Stimulated activated CD8-positive, alpha-beta memory T cell treated with anti-CD3 and anti-CD28 coated beads, Interleukin-12 subunit alpha, Interleukin-12 subunit beta, amount 100 ng/mL, for 4 hours (primary cell): ENCODE measurements at regions not wholly inside any gene's neighbourhood (a gene's known extent, or its start where the extent isn't known, plus 50 kb on each side); places are given as distances from the start of the nearest gene placed in this dataset.
"Not testable (repeated sequence)": the region's sequence is repeated elsewhere in the genome, so short reads cannot be mapped to it uniquely, and the experiment has no call there.

Experiments
- DNase-seq: peaks from one replicate; pipeline ENCODE4 v3.0.0-alpha.2; 2020; ENCODE audit warnings: low read depth

DNA sequence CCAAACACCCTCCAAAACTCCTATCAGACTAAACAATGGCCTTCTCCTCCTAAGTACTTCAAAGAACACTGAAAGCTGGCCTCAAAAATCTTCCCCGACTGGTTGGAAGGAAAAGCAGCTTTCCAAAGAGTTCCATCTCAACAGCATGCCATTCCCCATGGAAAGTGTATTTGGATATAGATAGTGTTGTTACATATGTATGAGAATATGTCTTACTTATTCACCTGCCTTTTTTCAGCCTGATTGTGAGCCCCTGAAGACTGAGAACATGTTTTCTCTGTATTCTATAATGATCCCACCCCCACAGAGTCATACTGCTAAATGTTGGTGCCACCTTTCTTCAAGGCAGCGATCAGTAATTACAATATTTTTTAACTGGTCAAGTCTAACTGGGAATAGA is 185.4 kb upstream of the G2E3 start:
- DNase-seq = no peak

DNA sequence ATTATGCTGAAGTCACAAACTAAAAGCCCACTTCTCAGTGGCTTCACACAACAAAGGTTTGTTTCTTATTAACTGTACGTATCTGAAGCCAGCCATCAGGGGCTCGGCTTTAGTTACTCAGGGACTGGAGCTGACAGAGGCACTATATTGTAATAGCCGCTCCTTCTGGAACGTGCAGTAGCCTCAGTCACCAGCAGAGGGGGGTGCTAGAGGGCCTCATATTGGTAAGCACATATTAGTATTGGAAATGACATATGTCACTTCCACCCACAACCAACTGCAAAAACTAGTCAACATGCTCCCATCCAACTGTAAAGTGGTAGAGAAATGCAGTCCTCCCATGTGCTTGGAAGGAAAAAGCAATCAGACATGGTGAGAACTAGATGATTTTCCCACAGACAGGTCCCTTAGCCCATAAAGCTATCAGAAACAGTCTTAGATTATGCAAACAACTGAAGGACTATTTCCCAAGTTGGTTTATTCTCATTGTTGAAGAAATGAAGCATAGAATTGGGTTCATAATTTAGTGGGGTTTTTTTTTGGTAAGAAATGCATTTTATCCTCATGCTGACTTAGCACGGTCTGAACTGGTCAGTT is 183.6 kb upstream of the G2E3 start:
- DNase-seq = peak; percentile 1

DNA sequence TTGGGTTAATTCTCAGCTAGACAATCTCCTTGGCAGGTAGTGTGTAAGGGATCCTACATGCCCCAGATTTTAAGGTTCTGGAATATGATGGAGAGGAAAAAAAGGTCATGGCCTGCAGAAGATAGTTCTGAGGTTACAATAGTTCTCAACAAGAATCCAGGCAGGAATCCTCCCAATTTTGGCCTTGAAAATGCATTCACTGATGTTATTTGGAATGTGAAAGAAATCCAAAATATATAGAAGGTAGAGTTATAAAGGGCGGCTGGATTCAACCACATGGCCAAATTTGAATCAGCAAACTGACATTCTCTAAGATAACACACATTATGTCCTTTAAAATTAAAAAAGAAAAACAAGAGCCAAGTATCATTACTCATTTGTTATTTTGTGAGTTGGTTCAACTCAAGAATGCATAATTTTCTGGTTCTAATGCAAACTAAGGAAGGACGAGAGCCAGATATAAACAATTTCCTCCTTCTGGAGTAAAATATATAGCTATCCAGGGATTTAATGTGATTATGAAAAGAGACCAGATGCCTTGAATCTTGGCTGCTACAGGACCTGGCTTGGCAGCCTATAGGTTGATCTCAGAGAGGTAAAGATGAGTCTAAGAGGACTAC is 177.0 kb upstream of the G2E3 start:
- no peak for DNase-seq

DNA sequence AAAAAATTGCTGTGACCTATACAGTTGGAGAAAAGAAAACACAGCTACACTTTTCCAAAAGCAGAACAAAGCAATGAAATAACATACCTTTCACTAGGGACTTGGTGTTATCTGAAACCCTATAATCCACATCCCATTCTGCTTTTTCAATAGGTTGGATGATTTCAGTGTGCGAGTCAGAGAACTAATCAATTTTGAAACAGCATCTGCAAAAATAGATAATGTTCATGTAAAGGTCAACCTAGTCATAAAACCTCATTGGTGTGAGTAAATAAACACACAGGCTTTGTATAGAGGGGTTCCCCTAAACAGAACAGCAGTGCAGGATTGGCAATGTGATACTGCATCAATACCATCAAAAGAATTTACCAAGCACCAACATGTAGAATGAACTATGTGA is 173.0 kb upstream of the G2E3 start:
- DNase-seq = no peak

DNA sequence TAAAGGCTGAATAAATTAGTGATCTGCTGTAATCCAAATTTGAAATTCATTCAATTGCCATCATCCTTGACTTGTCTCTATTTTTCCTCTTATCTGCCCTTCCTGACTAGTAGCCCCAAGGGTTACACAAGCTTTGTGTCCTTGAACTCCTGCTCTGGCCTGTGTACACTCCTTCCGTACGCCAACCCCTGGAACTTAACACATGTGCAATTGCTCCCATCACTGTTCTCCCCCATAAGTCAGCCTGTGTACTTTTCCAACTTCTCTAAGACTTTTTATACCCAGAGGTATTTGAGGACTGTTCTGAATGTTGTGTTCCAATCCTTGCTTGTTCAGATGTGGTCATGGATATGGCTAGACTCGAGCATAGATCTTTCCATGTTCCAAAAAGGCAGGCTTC is 171.1 kb upstream of the G2E3 start:
- DNase-seq = no peak

DNA sequence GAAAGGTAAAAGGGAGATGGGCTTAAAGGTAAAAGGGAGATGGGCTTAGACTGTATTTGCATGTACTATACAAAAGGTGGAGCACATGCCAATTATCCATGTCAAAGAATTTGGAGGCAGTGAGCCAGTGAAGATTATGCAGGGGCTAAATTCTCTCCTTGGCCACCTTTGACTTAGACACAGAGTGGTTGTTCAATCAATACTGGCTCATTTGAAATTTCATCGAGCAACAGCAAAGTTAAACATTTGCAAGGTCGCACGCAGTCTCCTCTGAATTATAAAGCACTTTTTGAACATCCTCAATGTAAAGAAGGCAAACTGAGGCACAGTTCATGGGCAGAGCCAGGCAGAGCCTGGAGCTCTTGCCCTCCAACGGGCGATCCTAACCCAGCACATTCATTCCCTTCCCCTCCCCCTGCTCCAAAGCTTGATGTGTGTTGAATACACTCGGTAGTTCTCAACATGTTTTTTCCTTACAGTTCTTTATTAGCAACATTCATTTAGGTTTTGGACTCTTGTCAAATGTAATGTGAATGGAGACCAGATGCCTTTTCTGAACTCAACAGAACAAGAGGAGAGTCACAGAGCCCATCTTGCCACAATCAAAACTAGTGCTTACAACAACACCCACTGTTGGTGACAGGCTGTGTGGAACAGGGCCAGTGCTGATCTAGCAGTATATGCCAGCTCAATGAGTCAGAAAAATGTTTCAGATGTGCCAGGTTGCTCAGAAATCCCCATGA is 169.7 kb upstream of the G2E3 start:
- DNase-seq = no peak

DNA sequence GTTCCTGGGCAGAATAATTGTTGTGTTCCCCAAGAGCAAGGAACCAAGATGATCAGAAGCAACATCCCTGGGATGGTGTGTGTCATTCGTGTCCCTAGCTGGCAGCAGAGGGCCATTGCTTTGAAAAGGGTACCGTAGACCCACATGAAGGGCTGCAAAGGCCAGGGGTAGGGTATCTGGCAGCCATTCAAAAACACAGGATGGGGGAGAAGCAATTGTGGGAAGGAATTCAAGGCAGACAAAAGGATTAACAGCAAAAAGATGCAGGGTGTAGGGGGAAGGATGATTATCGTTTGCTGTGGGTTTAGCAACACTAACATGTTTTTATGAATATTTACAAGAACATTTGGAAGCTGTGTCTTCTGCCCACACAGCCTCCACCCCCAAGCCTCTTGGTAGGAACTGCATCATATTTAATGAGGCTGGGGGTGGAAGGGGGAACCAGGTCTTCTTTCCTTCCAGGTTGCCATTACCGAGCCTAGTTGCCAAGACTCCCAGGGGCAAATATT is 169.0 kb upstream of the G2E3 start:
- no peak for DNase-seq

DNA sequence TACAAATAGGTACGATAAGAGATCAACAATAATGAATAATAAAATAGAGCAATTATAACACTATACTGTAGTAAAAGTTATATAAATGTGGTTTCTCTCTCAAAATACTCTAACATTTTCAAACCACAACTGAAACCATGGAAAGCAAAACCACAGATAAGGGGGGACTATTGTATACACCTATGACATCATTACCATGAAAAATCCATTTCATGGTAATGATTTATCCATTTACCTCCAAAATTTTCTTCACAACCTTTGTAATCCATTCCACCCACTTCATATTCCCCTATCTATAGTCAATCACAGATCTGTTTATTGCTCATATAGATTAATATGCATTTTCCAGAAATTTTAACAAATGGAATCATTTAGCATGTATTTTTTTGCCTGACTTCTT is 163.9 kb upstream of the G2E3 start:
- no peak for DNase-seq

DNA sequence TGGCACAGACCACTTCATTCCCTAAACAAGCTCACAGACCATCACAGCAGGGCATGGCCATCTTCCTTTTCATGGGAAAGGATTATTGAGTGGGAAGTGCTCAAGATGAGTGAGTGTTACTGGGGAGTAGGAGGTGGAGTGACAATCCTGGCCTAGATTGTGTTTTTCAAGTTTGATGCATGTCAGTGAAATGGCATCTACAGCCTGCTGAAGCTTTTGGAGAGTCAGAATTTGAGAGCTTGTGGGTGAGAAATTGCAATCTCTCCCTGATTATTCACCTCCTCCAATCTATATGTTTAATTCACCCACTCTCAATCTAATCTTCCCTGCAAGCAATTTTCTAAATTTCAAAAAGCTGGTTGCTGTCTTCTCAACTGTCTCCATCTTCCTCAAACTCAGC is 156.1 kb upstream of the G2E3 start:
- no peak for DNase-seq

DNA sequence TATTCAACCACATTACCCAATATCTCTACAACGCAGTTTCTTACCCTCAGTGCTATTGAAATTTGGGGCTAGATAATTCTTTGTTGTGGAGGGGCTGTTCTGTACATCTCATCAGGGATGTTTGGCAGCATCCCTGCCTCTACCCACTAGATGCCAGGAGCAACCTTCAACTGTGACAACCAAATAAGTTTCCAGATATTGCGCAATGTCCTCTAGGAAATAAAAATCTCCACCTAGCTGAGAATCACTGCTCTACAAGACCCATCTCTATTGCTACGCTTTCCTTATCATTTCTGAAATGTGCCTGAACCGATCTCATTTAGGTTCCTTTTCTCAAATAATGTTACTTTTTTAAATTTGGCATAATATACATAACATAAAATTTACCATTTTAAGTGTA is 155.2 kb upstream of the G2E3 start:
- no peak for DNase-seq

DNA sequence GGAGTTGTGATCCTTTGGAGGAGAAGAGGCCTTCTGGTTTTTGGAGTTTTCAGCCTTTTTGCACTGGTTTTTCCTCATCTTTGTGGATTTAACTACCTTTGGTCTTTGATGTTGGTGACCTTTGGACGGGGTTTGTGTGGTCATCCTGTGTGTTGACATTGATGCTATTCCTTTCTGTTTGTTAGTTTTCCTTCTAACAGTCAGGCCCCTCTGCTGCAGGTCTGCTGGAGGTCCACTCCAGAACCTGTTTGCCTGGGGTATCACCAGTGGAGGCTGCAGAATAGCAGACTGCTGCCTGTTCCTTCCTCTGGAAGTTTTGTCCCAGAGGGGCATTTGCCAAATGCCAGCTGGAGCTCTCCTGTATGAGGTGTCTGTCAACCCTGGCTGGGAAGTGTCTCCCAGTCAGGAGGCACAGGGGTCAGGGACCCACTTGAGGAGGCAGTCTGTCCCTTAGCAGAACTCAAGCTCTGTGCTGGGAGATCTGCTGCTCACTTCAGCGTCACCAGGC is 149.4 kb upstream of the G2E3 start:
- DNase-seq = not testable (repeated sequence)

DNA sequence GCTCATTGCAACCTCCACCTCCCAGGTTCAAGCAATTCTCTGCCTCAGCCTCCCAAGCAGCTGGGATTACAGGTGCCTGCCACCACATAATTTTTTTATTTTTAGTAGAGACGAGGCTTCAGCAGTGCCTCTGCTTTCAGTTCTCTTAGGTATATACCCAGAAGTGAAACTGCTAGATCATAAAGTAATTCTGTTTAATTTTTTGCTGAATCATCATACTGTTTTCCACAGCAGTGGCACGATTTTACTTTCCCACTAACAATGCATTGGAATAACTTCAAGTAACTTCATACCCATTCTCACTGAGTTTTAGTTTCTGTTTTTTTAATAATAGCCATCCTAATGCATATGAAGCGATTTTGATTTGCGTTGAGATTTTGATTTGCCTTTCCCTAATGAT is 148.0 kb upstream of the G2E3 start:
- no peak for DNase-seq

DNA sequence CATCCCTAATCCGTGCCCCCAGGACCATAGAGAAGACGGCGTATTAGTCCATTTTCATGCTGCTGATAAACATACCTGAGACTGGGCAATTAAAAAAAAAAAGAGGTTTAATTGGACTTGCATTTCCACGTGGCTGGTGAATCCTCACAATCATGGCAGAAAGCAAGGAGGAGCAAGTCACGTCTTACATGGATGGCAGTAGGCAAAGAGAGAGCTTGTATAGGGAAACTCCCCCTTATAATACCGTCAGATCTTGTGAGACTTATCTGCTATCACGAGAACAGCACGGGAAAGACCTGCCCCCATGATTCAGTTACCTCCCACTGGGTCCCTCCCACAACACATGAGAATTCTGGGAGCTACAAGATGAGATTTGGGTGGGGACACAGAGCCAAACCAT is 145.8 kb upstream of the G2E3 start:
- not testable (repeated sequence) for DNase-seq

DNA sequence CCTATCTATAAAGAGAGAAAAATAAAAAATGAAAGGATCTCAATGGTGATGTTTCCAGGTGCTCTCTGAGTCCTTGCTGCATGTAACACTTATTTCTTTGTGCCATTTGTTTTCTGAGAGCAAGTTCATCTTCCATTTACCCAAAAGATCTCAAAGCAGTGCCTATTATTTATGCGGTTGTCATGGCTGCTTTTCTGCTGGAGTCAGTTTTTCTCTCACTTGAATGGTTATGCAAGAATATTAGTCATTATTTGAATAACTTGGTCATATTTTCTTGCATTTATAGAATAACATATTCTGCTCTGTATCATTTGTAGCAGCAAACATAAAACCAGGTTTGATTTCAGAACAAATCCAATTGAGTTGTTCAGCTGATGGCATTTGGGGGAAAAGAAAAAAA is 141.8 kb upstream of the G2E3 start:
- no peak for DNase-seq

DNA sequence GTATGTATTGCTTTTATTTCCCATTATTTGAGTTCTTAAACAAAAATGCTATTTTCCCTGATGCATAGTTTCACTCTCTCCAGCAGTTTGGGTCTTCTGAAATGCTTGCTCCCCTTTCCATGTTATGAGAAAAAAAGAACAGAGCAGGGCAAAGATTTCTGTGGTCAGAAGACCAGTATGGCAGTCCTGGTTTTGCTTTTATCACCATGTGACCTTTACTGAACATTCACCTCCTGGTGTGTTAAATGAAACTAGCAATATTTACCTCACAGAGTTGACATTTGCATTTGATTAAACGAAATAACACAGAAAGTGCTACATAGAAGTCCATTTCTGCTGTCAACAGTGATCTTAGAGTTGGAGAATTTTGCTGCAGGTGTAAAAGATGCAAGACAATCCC is 141.0 kb upstream of the G2E3 start:
- no peak for DNase-seq

DNA sequence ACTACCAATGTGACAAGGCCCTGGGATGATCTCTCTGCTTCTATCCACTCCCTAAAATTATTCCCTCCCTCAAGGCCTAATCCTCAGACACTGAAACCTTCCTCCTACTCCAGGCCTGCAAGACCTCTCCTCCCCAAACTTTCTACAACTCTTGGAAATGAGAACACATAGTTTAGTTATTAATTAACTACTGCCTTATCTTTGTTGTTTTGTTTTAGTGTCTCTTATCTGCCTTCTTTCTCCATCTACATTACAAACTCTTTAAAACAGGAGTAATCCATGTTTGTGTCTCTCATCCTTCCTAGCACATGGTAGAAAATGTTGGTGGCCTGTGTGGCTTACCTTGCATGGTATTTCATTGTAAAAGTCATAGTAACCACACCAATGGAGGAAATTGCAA is 139.9 kb upstream of the G2E3 start:
- DNase-seq = no peak

DNA sequence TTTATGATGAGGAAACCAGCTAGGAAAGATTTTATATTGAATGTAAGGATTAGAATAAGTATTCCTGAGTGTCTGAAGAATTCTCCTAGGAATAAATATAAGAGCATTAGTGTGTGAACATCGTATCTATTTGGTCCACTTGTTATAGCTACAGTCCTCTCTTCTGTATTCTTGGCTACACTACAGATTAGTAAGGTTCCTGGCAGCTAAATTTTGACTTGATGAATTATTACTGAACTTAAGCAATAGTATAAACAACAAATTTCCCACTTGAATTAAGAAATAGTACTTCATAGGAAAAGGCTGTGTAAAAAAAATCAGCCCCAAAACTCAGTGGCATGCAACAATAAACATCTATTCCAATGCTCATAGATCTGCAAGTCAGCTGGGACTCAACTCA is 138.4 kb upstream of the G2E3 start:
- no peak for DNase-seq

DNA sequence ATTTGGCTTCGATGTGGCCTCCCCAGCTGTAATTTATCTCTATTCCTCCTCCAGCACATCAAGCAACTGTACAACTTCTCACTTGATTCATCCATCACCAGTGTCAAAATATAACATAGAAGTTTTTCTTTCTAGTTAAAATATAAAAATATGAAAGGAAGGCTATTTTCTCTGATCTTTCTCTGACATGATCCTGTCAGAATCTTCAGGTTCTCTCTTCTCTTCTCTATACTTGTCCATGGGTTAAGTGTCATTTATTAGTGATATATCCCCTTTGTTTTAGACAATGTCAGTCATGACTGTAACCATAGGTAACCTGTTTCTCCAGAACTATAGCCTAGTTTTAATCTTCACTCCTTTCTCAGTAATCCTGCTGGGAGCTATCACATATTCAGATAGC is 132.5 kb upstream of the G2E3 start:
- DNase-seq = no peak

DNA sequence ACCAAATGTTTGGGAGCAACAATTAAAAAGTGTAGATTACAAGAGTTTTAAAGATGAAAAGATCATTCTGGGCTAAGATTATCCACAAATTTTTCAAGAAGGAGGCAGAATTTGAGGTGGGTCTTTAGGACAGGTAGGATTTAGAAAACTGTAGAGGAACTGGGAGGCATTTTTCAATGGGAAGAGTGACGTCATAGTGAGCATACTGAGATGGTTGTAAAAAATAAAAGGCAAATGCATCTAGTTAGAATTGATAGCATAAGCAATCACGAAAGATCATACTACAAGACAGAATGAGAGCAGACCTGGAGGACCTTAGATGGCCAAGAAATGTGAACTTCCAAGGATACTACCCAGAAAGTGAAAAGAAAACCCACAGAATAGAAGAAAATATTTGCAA is 131.6 kb upstream of the G2E3 start:
- DNase-seq = no peak

DNA sequence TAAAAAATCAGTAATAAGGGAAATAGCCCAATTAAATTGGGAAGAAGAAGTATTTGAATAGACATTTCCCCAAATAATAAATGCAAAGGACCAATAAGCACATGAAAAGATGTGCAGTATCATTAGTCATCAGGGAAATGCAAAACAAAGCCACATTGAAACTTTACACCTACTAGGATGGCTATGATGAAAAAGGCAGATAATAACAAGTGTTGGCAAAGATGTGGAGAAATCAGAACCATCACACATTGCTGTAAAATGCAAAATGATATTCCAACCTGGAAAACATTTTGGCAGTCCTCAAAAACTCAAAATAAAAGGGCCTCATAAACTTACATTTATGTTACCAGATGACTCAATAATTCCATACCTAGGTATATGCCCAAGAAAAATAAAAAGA is 131.1 kb upstream of the G2E3 start:
- no peak for DNase-seq

DNA sequence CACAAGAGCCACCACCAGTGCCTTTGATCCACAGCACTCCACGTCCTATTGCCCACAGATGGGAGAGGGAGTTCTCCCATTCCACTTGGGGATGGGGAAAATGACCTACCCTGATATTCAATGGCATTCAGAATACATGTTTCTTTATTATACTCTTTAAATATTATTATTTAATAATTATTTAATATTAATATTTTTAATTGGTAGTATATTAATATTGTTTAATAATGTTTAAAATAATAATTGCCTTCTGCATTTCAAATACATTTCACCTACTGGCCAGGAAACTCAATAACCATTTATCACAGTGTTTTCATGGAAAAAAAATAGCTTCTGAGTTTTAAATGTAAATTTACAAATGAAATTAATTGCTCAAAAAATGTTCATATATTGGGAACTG is 127.4 kb upstream of the G2E3 start:
- no peak for DNase-seq

DNA sequence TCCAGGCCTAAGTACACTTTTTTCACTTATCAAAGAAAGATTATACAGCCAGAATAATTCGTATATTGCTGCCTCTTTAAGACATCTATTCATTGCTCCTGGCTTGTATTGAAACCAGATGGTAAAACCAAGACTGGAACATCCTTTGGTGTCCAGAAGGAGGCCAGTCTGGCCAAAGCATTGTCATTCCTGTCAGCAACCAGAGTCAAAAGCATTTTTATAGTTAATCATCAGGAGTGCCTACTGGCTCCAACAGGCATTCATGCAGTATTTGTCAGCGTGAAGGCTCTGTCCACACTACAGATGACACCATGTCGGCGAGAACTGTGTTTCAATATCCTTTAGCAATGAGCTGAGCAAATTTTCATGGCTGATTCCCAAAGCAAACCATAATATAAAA is 118.0 kb upstream of the G2E3 start:
- no peak for DNase-seq

DNA sequence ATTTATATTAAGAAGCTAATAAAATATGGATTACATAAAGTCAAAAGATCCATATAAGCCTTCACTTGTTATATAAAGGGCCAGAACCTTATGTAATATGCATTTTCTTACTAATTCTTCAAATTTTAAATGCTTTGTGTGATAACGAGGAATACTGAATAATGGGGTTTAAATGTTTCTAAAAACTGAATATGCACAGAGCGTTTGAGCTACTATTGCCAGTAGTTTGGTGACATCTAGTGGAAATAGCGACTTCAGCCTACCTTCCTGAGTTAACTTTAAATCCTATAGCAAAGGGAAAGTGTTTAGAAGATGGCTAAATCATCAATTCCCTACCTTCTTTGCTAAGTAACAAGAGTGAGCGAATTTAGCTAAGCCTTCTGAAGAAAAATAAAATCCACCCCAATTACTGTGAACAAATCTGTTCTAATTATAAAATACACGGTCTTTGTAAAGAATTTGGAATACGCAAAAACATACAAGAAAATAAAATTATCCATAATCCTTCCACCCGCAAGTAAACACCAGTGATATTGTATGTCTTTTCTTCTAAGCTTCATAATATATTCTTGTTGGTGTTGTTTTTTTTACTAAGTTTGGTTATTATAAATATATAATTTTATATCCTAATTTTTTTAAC is 115.5 kb upstream of the G2E3 start:
- no peak for DNase-seq
